ENCODE measurements at regions not wholly inside any gene's neighbourhood (a gene's known extent, or its start where the extent isn't known, plus 50 kb on each side); places are given as distances from the start of the nearest gene placed in this dataset.

DNA sequence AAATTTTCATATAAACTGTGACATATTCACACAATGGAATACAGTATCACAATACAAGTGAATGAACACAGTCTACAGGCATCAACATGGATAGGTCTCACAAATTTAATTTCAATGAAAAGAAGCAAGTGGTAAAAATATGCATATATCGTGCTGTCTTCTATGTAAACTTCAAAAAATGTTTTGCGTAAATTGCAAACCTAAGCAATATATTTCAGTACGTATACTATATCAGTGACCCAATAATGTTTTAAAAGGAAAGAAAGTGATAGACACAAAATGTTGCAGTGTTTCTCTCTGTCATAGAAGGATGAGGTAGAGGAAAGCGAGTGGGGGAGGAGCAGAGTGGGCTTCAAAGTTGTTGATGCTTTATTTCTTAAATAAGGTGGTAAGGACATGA, 468.4 kb upstream of the CNTN3 start:
- TF ChIP-seq EP300 (IDR thresholded peaks at IDR 0.05) (no peak), POLR2A (IDR thresholded peaks at IDR 0.05; ENCODE audit: low read depth) (no peak)

All from esophagus muscularis mucosa (tissue), 2 donors.